ENCODE measurements at regions not wholly inside any gene's neighbourhood (a gene's known extent, or its start where the extent isn't known, plus 50 kb on each side); places are given as distances from the start of the nearest gene placed in this dataset.

GRCh38 chr13:107277911-107278310 is 710.0 kb upstream of the ARGLU1 start:
- Histone ChIP-seq H3K27ac (ENCODE audit: low read depth in 2 of 2, low read length in 1 of 2) (peak overlapping the region in 1 of 2 experiments; percentile 62; a peak in 1 of 4 replicates), H3K4me1 (ENCODE audit: control insufficient read depth in 1 of 2, insufficient read depth in 2 of 2, low read depth in 1 of 2, low read length in 1 of 2) (peaks cover 5 to 7% of the 10 kb centered on the region in 2 experiments), H3K4me2 (no peak overlapping the region), H3K9me3 (no peaks in the 10 kb centered on the region), H3K36me3 (replicated peaks in 1 of 2; ENCODE audit: control insufficient read depth in 1 of 2, insufficient read depth in 2 of 2, low read length in 1 of 2) (no peaks in the 10 kb centered on the region), H3K4me3 (ENCODE audit: low read depth in 2 of 2, low read length in 1 of 2) (no peak overlapping the region), H3K9me2 (no peaks in the 10 kb centered on the region), H3K79me2 (ENCODE audit: insufficient read depth) (peaks cover 7% of the 10 kb centered on the region), H2AFZ (ENCODE audit: low read depth) (no peak overlapping the region), H3K9ac (no peak overlapping the region), H3K27me3 (ENCODE audit: insufficient read depth) (no peaks in the 10 kb centered on the region), H3F3A (replicated peaks; ENCODE audit: insufficient read depth) (peaks cover 3% of the 10 kb centered on the region), H4K20me1 (ENCODE audit: insufficient read depth) (no peaks in the 10 kb centered on the region)
- DNase-seq = no peak
- CTCF ChIA-PET = interaction anchor here (0.9 to 1.4 kb wide), 2 partner anchors 14 to 95 kb away, joined by 3 read pairs; no protein-coding TSS in a partner anchor
- POLR2A ChIA-PET = no interaction called here
- TF ChIP-seq GABPA (IDR thresholded peaks at IDR 0.05; ENCODE audit: low read depth) = no peak
- TF ChIP-seq FOXM1 (IDR thresholded peaks at IDR 0.05; ENCODE audit: low read depth) = no peak
- TF ChIP-seq, protein P1, sequence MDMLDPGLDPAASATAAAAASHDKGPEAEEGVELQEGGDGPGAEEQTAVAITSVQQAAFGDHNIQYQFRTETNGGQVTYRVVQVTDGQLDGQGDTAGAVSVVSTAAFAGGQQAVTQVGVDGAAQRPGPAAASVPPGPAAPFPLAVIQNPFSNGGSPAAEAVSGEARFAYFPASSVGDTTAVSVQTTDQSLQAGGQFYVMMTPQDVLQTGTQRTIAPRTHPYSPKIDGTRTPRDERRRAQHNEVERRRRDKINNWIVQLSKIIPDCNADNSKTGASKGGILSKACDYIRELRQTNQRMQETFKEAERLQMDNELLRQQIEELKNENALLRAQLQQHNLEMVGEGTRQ (IDR thresholded peaks at IDR 0.05; ENCODE audit: borderline replicate concordance, low read depth, low read length) = no peak
- no peak for TF ChIP-seq MXI1 (IDR thresholded peaks at IDR 0.05; ENCODE audit: low read depth, low read length)
- TF ChIP-seq YY1 (IDR thresholded peaks at IDR 0.05; ENCODE audit: low read depth) = no peak
- TF ChIP-seq, protein P2, sequence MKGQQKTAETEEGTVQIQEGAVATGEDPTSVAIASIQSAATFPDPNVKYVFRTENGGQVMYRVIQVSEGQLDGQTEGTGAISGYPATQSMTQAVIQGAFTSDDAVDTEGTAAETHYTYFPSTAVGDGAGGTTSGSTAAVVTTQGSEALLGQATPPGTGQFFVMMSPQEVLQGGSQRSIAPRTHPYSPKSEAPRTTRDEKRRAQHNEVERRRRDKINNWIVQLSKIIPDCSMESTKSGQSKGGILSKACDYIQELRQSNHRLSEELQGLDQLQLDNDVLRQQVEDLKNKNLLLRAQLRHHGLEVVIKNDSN (IDR thresholded peaks at IDR 0.05; ENCODE audit: borderline replicate concordance, low read depth) = no peak
- TF ChIP-seq POLR2AphosphoS5 (IDR thresholded peaks at IDR 0.05; ENCODE audit: low read depth, low read length) = no peak
- TF ChIP-seq CHD2 (IDR thresholded peaks at IDR 0.05; ENCODE audit: low read length, partially characterized antibody) = no peak
- TF ChIP-seq, protein P3, sequence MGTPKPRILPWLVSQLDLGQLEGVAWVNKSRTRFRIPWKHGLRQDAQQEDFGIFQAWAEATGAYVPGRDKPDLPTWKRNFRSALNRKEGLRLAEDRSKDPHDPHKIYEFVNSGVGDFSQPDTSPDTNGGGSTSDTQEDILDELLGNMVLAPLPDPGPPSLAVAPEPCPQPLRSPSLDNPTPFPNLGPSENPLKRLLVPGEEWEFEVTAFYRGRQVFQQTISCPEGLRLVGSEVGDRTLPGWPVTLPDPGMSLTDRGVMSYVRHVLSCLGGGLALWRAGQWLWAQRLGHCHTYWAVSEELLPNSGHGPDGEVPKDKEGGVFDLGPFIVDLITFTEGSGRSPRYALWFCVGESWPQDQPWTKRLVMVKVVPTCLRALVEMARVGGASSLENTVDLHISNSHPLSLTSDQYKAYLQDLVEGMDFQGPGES (IDR thresholded peaks at IDR 0.05; ENCODE audit: low read depth, low read length) = no peak
- 82% methylated on average over 6 of the region's 6 CpGs for WGBS (ENCODE audit: low lambda C conversion rate)

- no peak for TF ChIP-seq RAD21 (IDR thresholded peaks at IDR 0.05; ENCODE audit: low read length)
- 0 out of 2 replicates have a peak, but pooled peaks have one; percentile 12 for TF ChIP-seq JUND (IDR thresholded peaks at IDR 0.05)
- TF ChIP-seq, protein P4, sequence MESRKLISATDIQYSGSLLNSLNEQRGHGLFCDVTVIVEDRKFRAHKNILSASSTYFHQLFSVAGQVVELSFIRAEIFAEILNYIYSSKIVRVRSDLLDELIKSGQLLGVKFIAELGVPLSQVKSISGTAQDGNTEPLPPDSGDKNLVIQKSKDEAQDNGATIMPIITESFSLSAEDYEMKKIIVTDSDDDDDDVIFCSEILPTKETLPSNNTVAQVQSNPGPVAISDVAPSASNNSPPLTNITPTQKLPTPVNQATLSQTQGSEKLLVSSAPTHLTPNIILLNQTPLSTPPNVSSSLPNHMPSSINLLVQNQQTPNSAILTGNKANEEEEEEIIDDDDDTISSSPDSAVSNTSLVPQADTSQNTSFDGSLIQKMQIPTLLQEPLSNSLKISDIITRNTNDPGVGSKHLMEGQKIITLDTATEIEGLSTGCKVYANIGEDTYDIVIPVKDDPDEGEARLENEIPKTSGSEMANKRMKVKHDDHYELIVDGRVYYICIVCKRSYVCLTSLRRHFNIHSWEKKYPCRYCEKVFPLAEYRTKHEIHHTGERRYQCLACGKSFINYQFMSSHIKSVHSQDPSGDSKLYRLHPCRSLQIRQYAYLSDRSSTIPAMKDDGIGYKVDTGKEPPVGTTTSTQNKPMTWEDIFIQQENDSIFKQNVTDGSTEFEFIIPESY (IDR thresholded peaks at IDR 0.05; ENCODE audit: borderline replicate concordance, low read depth) = no peak
- TF ChIP-seq REST (IDR thresholded peaks at IDR 0.05; ENCODE audit: low read depth, low read length) = no peak
- Histone ChIP-seq H3F3A (replicated peaks; ENCODE audit: insufficient read depth) (peaks cover 3% of the 10 kb centered on the region), H3K27ac (ENCODE audit: low read depth in 2 of 2, low read length in 1 of 2) (peak overlapping the region; percentile 62 to 65; a peak in 2 of 4 replicates), H3K9me3 (no peaks in the 10 kb centered on the region), H4K20me1 (ENCODE audit: insufficient read depth) (no peaks in the 10 kb centered on the region), H2AFZ (ENCODE audit: low read depth) (no peak overlapping the region), H3K9ac (no peak overlapping the region), H3K9me2 (no peaks in the 10 kb centered on the region), H3K4me3 (ENCODE audit: low read depth in 2 of 2, low read length in 1 of 2) (no peak overlapping the region), H3K79me2 (ENCODE audit: insufficient read depth) (peaks cover 7% of the 10 kb centered on the region), H3K4me1 (ENCODE audit: control insufficient read depth in 1 of 2, insufficient read depth in 2 of 2, low read depth in 1 of 2, low read length in 1 of 2) (peaks cover 5 to 7% of the 10 kb centered on the region in 2 experiments), H3K36me3 (replicated peaks in 1 of 2; ENCODE audit: control insufficient read depth in 1 of 2, insufficient read depth in 2 of 2, low read length in 1 of 2) (no peaks in the 10 kb centered on the region), H3K4me2 (no peak overlapping the region), H3K27me3 (ENCODE audit: insufficient read depth) (no peaks in the 10 kb centered on the region)
- 34% methylated on average over 2 of the region's 2 CpGs for WGBS (ENCODE audit: low lambda C conversion rate)
- POLR2A ChIA-PET = no interaction called here
- DNase-seq = no peak
- CTCF ChIA-PET = interaction anchor here (0.6 to 0.9 kb wide), 2 partner anchors 12 to 1528 kb away, joined by 3 read pairs; no protein-coding TSS in a partner anchor
Observed at GRCh38 chr13:107276936-107277335, 709.0 kb upstream of the ARGLU1 start.
